Fibroblast of lung (primary cell): ENCODE measurements at regions not wholly inside any gene's neighbourhood (a gene's known extent, or its start where the extent isn't known, plus 50 kb on each side); places are given as distances from the start of the nearest gene placed in this dataset.
A peak's percentile ranks its signal among the peaks of the same experiment; 100 is the strongest.

Experiments
- DNase-seq, 2 donors: peaks; one replicate each; pipeline versions ENCODE4 v3.0.0 to v3.0.0-alpha.2; 2010; ENCODE audit warnings: low read depth in 2 of 2
- H2AFZ ChIP-seq: 2 replicates; pipeline ENCODE4 v1.5.1; 2012; ENCODE audit warnings: low read length, control low read depth, inconsistent platforms
- H3K27ac ChIP-seq: 2 replicates; pipeline ENCODE4 v1.5.1; 2011; ENCODE audit warnings: low read length, control low read depth; ENCODE audit not compliant: insufficient read depth
- H3K27me3 ChIP-seq: 2 replicates; pipeline ENCODE4 v1.5.1; 2011; ENCODE audit warnings: mild to moderate bottlenecking, low read length; ENCODE audit not compliant: control insufficient read depth, insufficient read depth
- H3K36me3 ChIP-seq: 2 replicates; pipeline ENCODE4 v1.5.1; 2011; ENCODE audit warnings: low read length; ENCODE audit not compliant: control insufficient read depth, insufficient read depth
- H3K4me1 ChIP-seq: 2 replicates; pipeline ENCODE4 v1.5.1; 2011; ENCODE audit warnings: low read length; ENCODE audit not compliant: control insufficient read depth, insufficient read depth; ENCODE audit errors: extremely low read depth
- H3K4me2 ChIP-seq: 2 replicates; pipeline ENCODE4 v1.5.1; 2011; ENCODE audit warnings: low read length, control low read depth; ENCODE audit not compliant: insufficient read depth; ENCODE audit errors: extremely low read depth
- H3K4me3 ChIP-seq, 4 experiments: fragments of 200-600 bp in 1 of 4; sonication (generic) in 1 of 4; replicated peaks in 1 of 4; 2 replicates each; pipeline ENCODE4 v1.5.1; 2011 to 2016; ENCODE audit warnings: low read length in 4 of 4, low read depth in 3 of 4, mild to moderate bottlenecking in 3 of 4, control low read depth in 2 of 4, inconsistent platforms in 1 of 4, mixed read lengths in 1 of 4; ENCODE audit not compliant: insufficient read depth in 1 of 4; ENCODE audit errors: control extremely low read depth in 1 of 4
- H3K79me2 ChIP-seq: 2 replicates; pipeline ENCODE4 v1.5.1; 2012; ENCODE audit warnings: mild to moderate bottlenecking, low read length, inconsistent platforms; ENCODE audit not compliant: control insufficient read depth, insufficient read depth
- H3K9ac ChIP-seq: 2 replicates; pipeline ENCODE4 v1.5.1; 2011; ENCODE audit warnings: mild to moderate bottlenecking, low read length, control low read depth; ENCODE audit not compliant: insufficient read depth
- H3K9me3 ChIP-seq: 2 replicates; pipeline ENCODE4 v1.5.1; 2012; ENCODE audit warnings: low read depth, low read length; ENCODE audit not compliant: control insufficient read depth, insufficient read depth
- H4K20me1 ChIP-seq: 2 replicates; pipeline ENCODE4 v1.5.1; 2011; ENCODE audit warnings: low read length; ENCODE audit not compliant: control insufficient read depth, insufficient read depth; ENCODE audit errors: extremely low read depth
- CTCF ChIP-seq, 2 donors: IDR thresholded peaks in 1 of 2; conservative IDR thresholded peaks in 1 of 2; 1 replicate in 1 of 2; 2 replicates in 1 of 2; pipeline ENCODE4 v1.5.1; 2011 to 2012; ENCODE audit warnings: low read length in 2 of 2, control low read depth in 1 of 2, inconsistent platforms in 1 of 2, low read depth in 1 of 2, mild to moderate bottlenecking in 1 of 2
- EZH2 ChIP-seq: IDR thresholded peaks from 2 replicates; pipeline ENCODE4 v1.5.1; 2012; ENCODE audit warnings: low read length, control low read depth, mild to moderate bottlenecking; ENCODE audit errors: missing control alignments

- H3K9me3 ChIP-seq: no peaks in the 10 kb centered on the region
- no peaks in the 10 kb centered on the region for H3K36me3 ChIP-seq
- no peaks in the 10 kb centered on the region for H3K27me3 ChIP-seq
- no peak overlapping the region for H2AFZ ChIP-seq
- H3K4me2 ChIP-seq: peak overlapping the region; percentile 32
- H3K4me1 ChIP-seq: no peaks in the 10 kb centered on the region
- DNase-seq: peak in 1 of 2 donors; percentile 37
- TF ChIP-seq CTCF (conservative IDR thresholded peaks at IDR 0.05 in 1 of 2, IDR thresholded peaks at IDR 0.05 in 1 of 2; ENCODE audit: low read depth in 1 of 2, low read length in 2 of 2) (no peak), EZH2 (no peak)
- no peaks in the 10 kb centered on the region for H4K20me1 ChIP-seq
- H3K4me3 ChIP-seq: peak overlapping the region in 2 of 4 experiments; percentile 17 to 23
- no peak overlapping the region for H3K9ac ChIP-seq
- no peak overlapping the region for H3K27ac ChIP-seq
- no peaks in the 10 kb centered on the region for H3K79me2 ChIP-seq
These were observed 360.4 kb downstream of the PCNX1 start for GRCh38 chr14:71267691-71268090.

GRCh38 chr14:71270111-71270510 lies 362.9 kb downstream of the PCNX1 start:
- Histone ChIP-seq H3K9me3 (no peaks in the 10 kb centered on the region), H4K20me1 (no peaks in the 10 kb centered on the region), H3K27me3 (no peaks in the 10 kb centered on the region), H3K9ac (no peak overlapping the region), H3K4me3 (no peak overlapping the region), H2AFZ (no peak overlapping the region), H3K36me3 (no peaks in the 10 kb centered on the region), H3K27ac (no peak overlapping the region), H3K79me2 (no peaks in the 10 kb centered on the region), H3K4me1 (no peaks in the 10 kb centered on the region), H3K4me2 (no peak overlapping the region)
- DNase-seq: no peak
- TF ChIP-seq EZH2 (no peak), CTCF (conservative IDR thresholded peaks at IDR 0.05 in 1 of 2, IDR thresholded peaks at IDR 0.05 in 1 of 2; ENCODE audit: low read depth in 1 of 2, low read length in 2 of 2) (no peak)

- no peak for TF ChIP-seq EZH2
- TF ChIP-seq CTCF (conservative IDR thresholded peaks at IDR 0.05 in 1 of 2, IDR thresholded peaks at IDR 0.05 in 1 of 2; ENCODE audit: low read depth in 1 of 2, low read length in 2 of 2): no peak
- DNase-seq: no peak
- Histone ChIP-seq H3K4me2 (no peak overlapping the region), H3K27me3 (no peaks in the 10 kb centered on the region), H3K9ac (no peak overlapping the region), H3K9me3 (no peaks in the 10 kb centered on the region), H3K79me2 (no peaks in the 10 kb centered on the region), H3K4me3 (no peak overlapping the region), H3K27ac (no peak overlapping the region), H3K36me3 (no peaks in the 10 kb centered on the region), H4K20me1 (no peaks in the 10 kb centered on the region), H3K4me1 (no peaks in the 10 kb centered on the region), H2AFZ (no peak overlapping the region)
These were observed 364.1 kb downstream of the PCNX1 start for GRCh38 chr14:71271166-71271945.
